Epithelial cell of proximal tubule (primary cell): ENCODE measurements at regions not wholly inside any gene's neighbourhood (a gene's known extent, or its start where the extent isn't known, plus 50 kb on each side); places are given as distances from the start of the nearest gene placed in this dataset.
A peak's percentile ranks its signal among the peaks of the same experiment; 100 is the strongest.
"Not testable (repeated sequence)": the region's sequence is repeated elsewhere in the genome, so short reads cannot be mapped to it uniquely, and the experiment has no call there.

Experiments
- DNase-seq: peaks from one replicate; pipeline ENCODE4 v3.0.0-alpha.2; 2011; ENCODE audit warnings: low read depth
- H3K4me3 ChIP-seq: 2 replicates; pipeline ENCODE4 v1.5.1; 2011; ENCODE audit warnings: low read depth, mild to moderate bottlenecking, low read length
- CTCF ChIP-seq: conservative IDR thresholded peaks from 2 replicates; pipeline ENCODE4 v1.5.1; 2012; ENCODE audit warnings: low read depth, mild to moderate bottlenecking, low read length

DNA sequence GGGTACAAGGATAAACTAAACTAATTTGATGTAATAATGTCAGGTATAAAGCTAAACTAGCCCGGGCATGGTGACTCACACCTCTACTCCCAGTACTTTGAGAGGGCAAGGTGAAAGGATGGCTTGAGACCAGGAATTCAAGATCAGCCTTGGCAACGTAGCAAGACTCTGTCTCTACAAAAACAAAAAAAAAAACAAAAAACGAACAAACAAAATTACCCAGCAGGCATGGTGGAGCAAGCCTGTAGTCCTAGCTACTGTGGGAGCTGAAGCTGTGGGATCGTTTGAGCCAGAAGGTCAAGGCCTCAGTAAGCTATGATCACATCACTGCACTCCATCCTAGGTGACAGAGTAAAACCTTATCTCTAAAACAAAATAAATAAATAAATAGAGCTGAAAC is 131.8 kb upstream of the KYNU start:
- no peak for TF ChIP-seq CTCF
- peak; percentile 67 for DNase-seq

DNA sequence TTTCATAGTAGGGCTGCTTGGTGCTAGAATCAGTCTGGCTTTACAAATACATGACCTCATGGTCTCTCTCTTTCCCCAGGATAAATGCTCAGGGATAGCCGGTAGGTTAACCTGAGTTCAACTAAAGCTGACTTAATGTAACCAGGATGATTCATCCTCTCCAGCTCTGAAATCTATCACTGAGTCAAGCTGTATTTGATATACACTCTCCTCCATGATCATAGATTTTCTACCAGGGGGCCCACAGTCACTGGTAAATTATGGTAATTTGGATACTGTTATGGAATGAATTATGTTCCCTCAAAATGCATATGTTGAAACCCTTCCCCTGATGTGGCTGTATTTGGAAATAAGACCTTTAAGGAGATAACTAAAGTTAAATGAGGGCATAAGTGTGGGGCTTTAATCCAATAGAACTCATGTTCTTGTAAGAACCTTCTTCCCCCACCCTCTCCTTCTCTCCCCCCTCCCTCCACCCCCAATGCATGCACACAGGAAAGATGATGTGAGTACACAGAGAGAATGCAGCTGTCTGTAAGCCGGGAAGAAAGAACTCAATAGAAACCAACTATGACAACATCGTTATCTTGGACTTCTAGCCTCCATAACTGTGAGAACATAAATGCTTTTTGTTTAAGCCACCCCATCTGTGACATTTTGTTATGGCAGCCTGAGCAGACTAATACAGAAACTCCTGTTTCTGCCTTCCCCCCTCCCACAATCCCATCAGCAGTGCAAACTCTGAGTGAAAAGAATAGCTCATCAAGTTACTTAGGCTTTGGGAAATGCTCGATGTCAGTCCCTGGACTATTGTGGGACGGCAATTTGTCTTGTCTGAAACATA is 134.9 kb upstream of the KYNU start:
- DNase-seq = peak; percentile 77
- TF ChIP-seq CTCF = no peak
- no peak overlapping the region for H3K4me3 ChIP-seq

More for the DNA sequence above, 131.8 kb upstream of the KYNU start:
- H3K4me3 ChIP-seq = no peak overlapping the region

DNA sequence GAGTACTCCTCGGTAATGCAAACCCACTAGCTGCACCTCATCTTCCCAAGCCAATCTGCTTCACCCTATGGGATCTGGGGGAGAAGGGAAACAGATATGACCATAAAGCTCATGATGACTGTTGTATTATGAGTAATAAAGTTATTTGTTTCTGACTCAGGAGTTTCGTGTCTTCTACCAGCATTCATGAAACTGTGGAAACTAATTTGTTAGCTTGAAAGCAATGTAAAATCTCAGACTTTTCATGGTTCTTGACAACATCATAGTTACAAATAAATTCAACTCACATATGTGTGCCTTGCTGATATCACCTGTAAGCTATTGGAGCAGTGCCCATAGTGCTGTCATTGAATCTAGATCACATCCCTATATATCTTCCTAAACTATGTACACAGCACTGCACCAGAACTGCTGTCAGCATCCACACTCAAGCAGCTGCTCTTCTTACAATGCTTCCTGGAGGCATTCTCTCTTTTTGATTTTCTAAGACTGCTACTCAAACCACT is 135.6 kb upstream of the KYNU start:
- H3K4me3 ChIP-seq = no peak overlapping the region
- no peak for DNase-seq
- TF ChIP-seq CTCF = no peak

DNA sequence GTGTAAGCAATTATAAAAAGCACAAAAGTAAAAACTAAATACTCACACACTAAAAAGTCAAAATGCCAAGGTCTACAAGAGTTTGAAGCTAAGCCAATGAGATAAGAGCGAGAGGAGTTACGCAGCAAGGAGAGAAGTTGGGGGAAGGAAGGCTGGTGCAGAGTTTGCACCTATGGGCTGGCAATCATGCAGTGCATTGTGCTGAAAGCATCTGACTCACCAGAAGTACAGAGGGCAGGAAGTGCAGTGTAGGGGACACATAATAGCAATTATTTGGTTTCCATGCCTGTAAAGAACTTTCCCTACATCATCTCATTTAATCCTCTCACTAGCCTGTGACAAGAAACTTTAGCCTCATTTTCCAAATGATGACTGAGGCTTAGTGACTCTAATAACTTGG is 142.7 kb upstream of the KYNU start:
- no peak overlapping the region for H3K4me3 ChIP-seq
- no peak for DNase-seq
- no peak for TF ChIP-seq CTCF

GRCh38 chr2:142734231-142734630 is 143.2 kb upstream of the KYNU start:
- peak; percentile 36 for TF ChIP-seq CTCF
- H3K4me3 ChIP-seq = no peak overlapping the region
- no peak for DNase-seq

DNA sequence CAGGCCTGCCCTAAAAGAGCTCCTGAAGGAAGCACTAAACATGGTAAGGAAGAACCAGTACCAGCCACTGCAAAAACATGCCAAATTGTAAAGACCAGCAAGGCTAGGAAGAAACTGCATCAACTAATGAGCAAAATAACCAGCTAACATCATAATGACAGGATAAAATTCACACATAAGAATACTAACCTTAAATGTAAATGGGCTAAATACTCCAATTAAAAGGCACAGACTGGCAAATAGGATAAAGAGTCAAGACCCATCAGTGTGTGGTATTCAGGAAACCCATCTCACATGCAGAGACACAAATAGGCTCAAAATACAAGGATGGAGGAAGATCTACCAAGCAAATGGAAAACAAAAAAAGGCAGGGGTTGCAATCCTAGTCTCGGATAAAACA is 147.7 kb upstream of the KYNU start:
- not testable (repeated sequence) for H3K4me3 ChIP-seq, DNase-seq

DNA sequence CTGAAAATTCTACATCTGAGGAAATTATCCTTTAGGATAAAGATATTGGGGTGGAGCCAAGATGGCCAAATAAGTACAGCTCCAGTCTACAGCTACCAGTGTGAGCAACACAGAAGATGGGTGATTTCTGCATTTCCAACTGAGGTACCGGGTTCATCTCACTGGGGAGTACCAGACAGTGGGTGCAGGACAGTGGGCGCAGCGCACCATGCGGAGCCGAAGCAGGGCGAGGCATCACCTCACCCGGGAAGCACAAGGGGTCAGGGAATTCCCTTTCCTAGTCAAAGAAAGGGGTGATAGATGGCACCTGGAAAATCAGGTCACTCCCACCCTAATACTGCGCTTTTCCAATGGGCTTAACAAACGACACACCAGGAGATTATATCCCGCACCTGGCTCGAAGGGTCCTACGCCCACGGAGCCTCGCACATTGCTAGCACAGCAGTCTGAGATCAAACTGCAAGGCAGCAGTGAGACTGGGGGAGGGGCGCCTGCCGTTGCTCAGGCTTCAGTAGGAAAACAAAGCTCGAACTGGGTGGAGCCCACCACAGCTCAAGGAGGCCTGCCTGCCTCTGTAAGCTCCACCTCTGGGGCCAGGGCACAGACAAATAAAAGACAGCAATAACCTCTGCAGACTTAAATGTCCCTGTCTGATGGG is 149.5 kb upstream of the KYNU start:
- not testable (repeated sequence) for H3K4me3 ChIP-seq, DNase-seq

- no peak for DNase-seq
- no peak for TF ChIP-seq CTCF
- no peak overlapping the region for H3K4me3 ChIP-seq
These were observed 152.1 kb upstream of the KYNU start for GRCh38 chr2:142725386-142725785.
